HL-60 (cell line): ENCODE measurements at regions not wholly inside any gene's neighbourhood (a gene's known extent, or its start where the extent isn't known, plus 50 kb on each side); places are given as distances from the start of the nearest gene placed in this dataset.

ENCODE experiments used
- DNase-seq, 2 experiments: peaks; one replicate each; pipeline ENCODE4 v3.0.0-alpha.2; 2010 to 2020; ENCODE audit warnings: low read depth in 1 of 2, low spot score in 1 of 2
- H3K27ac ChIP-seq: fragments of 250-450 bp; sonication (Bioruptor Pico); replicated peaks from 2 replicates; pipeline ENCODE4 v1.5.1; 2020; ENCODE audit warnings: mild to moderate bottlenecking, moderate library complexity
- H3K27me3 ChIP-seq: fragments of 250-450 bp; sonication (Bioruptor Pico); 2 replicates; pipeline ENCODE4 v1.5.1; 2021; ENCODE audit warnings: mild to moderate bottlenecking, moderate library complexity; ENCODE audit not compliant: insufficient read depth, poor library complexity, severe bottlenecking
- H3K4me3 ChIP-seq: replicated peaks from 2 replicates; pipeline ENCODE4 v1.5.1; 2011; ENCODE audit warnings: mild to moderate bottlenecking, control low read depth, low read length; ENCODE audit not compliant: insufficient read depth
- CTCF ChIP-seq: IDR thresholded peaks from one replicate; pipeline ENCODE4 v1.5.1; 2011; ENCODE audit warnings: low read length, control low read depth, inconsistent platforms; ENCODE audit not compliant: insufficient read depth
- GABPA ChIP-seq: IDR thresholded peaks from 2 replicates; pipeline ENCODE4 v1.6.1; 2012; ENCODE audit warnings: low read depth
- POLR2AphosphoS5 ChIP-seq: IDR thresholded peaks from 2 replicates; pipeline ENCODE4 v1.6.1; 2012; ENCODE audit warnings: low read depth
- SPI1 ChIP-seq: IDR thresholded peaks from 2 replicates; pipeline ENCODE4 v1.6.1; 2012; ENCODE audit warnings: low read depth, mild to moderate bottlenecking, borderline replicate concordance
- TF ChIP-seq, protein P1 (sequence below): IDR thresholded peaks from 2 replicates; pipeline ENCODE4 v1.6.1; 2012; ENCODE audit warnings: low read depth; ENCODE audit not compliant: insufficient replicate concordance

DNA sequence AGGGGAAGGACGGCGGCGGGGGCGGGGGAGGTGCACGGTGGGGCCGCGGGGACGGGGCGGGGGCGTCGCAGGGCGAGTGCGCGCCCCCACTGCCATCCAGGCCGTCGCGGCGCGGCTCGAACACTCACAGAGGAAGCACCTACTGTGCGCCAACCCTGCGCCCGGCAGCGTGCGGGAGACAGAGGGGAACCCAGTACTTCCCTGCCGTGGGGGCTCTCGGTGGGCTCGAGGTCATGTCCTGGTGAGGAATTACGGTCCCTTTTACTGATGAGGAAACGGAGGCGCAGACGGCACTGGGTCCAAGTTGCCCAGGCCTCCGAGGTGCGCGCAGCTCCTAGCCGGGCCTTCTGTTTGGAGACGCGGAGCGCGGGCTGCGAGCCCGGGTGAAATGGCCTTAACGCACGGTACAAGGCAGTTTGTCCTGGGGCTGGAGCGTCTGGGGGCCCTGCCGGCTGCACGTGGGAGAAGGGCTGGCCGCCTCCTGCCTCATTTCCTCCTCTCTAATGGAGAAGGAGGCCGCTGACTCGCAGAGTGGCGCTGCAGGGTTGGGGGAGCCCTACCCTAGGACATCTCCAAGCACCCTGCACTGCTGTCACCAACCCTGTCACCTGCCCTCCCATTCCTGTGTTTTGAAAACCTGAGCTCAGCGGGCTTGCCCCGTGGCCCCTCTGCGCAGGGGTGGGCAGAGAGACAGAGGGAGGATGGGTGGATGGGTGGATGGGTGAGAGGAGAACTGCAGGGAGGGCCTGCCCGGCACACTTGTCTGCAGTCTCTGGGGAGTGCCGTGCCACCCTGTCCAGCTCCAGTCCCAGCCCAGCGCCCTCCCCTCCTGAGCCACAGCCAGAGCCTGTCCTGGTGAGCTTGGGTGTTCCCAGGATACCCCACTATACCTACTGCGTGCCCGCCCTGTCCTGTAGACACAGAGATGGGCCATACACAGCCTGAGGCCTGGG, 106.0 kb downstream of the ADRA2C start:
- TF ChIP-seq, protein P1, sequence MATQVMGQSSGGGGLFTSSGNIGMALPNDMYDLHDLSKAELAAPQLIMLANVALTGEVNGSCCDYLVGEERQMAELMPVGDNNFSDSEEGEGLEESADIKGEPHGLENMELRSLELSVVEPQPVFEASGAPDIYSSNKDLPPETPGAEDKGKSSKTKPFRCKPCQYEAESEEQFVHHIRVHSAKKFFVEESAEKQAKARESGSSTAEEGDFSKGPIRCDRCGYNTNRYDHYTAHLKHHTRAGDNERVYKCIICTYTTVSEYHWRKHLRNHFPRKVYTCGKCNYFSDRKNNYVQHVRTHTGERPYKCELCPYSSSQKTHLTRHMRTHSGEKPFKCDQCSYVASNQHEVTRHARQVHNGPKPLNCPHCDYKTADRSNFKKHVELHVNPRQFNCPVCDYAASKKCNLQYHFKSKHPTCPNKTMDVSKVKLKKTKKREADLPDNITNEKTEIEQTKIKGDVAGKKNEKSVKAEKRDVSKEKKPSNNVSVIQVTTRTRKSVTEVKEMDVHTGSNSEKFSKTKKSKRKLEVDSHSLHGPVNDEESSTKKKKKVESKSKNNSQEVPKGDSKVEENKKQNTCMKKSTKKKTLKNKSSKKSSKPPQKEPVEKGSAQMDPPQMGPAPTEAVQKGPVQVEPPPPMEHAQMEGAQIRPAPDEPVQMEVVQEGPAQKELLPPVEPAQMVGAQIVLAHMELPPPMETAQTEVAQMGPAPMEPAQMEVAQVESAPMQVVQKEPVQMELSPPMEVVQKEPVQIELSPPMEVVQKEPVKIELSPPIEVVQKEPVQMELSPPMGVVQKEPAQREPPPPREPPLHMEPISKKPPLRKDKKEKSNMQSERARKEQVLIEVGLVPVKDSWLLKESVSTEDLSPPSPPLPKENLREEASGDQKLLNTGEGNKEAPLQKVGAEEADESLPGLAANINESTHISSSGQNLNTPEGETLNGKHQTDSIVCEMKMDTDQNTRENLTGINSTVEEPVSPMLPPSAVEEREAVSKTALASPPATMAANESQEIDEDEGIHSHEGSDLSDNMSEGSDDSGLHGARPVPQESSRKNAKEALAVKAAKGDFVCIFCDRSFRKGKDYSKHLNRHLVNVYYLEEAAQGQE, result no peak
- TF ChIP-seq GABPA, result no peak
- no peak for TF ChIP-seq POLR2AphosphoS5
- TF ChIP-seq CTCF, result no peak
- no peak for TF ChIP-seq SPI1
- DNase-seq, result no peak
- Histone ChIP-seq H3K27me3 (peaks cover 22% of the 10 kb centered on the region), H3K27ac (no peak overlapping the region), H3K4me3 (no peak overlapping the region)

GRCh38 chr4:3872834-3873313, 106.7 kb downstream of the ADRA2C start:
- TF ChIP-seq SPI1 (no peak), GABPA (no peak), POLR2AphosphoS5 (no peak), CTCF (no peak)
- TF ChIP-seq, protein P1, result no peak
- Histone ChIP-seq H3K27me3 (peaks cover 22% of the 10 kb centered on the region), H3K4me3 (no peak overlapping the region), H3K27ac (no peak overlapping the region)
- DNase-seq, result no peak

DNA sequence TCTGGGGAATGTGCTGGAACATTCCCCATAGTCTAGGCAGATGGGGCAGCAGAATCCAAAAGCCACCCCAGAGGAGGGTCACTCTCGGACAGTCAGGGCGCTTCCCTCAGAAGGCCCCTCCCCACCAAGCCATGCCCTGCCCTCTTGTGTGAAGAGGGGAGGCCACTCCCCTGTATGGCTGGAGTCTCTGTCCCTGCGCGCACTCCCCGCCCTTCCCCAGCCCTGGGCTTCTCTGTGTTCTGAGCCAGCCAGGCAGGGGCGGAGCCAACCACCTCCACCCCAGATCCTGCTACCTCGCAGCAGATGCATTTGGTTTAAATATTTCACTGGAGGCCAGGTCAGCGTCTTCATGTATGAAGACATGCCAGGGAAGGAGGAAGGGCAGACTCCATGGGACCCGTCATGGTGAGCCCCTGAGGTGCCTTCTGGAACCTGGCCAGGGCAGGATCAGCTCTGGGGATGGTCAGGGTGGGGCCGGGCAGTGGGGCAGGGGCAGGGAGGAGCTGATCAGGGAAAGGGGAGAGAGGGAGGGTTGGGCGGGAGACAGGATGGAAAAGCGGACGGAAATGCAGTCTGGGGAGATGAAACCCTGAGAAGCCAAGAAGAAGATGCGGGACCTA, 107.3 kb downstream of the ADRA2C start:
- H3K27ac ChIP-seq, result no peak overlapping the region
- H3K4me3 ChIP-seq, result no peak overlapping the region
- no peak for DNase-seq
- TF ChIP-seq, protein P1, result no peak
- TF ChIP-seq POLR2AphosphoS5 (no peak), CTCF (no peak), GABPA (no peak), SPI1 (no peak)
- peaks cover 24% of the 10 kb centered on the region for H3K27me3 ChIP-seq
